ENCODE measurements at regions not wholly inside any gene's neighbourhood (a gene's known extent, or its start where the extent isn't known, plus 50 kb on each side); places are given as distances from the start of the nearest gene placed in this dataset.

- H3K4me3 ChIP-seq: no peak overlapping the region
- H3K4me1 ChIP-seq (replicated peaks in 1 of 2): no peaks in the 10 kb centered on the region
- H3K36me3 ChIP-seq (replicated peaks in 1 of 2): no peaks in the 10 kb centered on the region
- no peak overlapping the region for H3K27ac ChIP-seq
- no peaks in the 10 kb centered on the region for H3K9me3 ChIP-seq (replicated peaks in 1 of 3)
- intact Hi-C loops (cut with DNase I): no loop called here
- H3K27me3 ChIP-seq: no peaks in the 10 kb centered on the region
- 54 to 73% (median 63%) methylated on average over 3 of the region's 3 CpGs for WGBS, 4 donors
- no peak for DNase-seq
- TF ChIP-seq POLR2A (IDR thresholded peaks at IDR 0.05) (no peak), CTCF (IDR thresholded peaks at IDR 0.05) (no peak)
Observed at GRCh38 chr2:7272210-7272609, 355.0 kb downstream of the RNF144A start.

GRCh38 chr2:7278984-7279383 is 361.8 kb downstream of the RNF144A start:
- intact Hi-C loops (cut with DNase I): no loop called here
- DNase-seq: no peak
- no peaks in the 10 kb centered on the region for H3K36me3 ChIP-seq (replicated peaks in 1 of 2)
- TF ChIP-seq CTCF (IDR thresholded peaks at IDR 0.05): no peak
- H3K27me3 ChIP-seq: no peaks in the 10 kb centered on the region
- H3K9me3 ChIP-seq (replicated peaks in 1 of 3): no peaks in the 10 kb centered on the region
- H3K27ac ChIP-seq: no peak overlapping the region
- no peak overlapping the region for H3K4me3 ChIP-seq
- no peaks in the 10 kb centered on the region for H3K4me1 ChIP-seq (replicated peaks in 1 of 2)

GRCh38 chr2:7279421-7279949 is 362.3 kb downstream of the RNF144A start:
- Histone ChIP-seq H3K9me3 (replicated peaks in 1 of 3) (no peaks in the 10 kb centered on the region), H3K27me3 (no peaks in the 10 kb centered on the region), H3K4me3 (no peak overlapping the region), H3K27ac (no peak overlapping the region), H3K36me3 (replicated peaks in 1 of 2) (no peaks in the 10 kb centered on the region), H3K4me1 (replicated peaks in 1 of 2) (no peaks in the 10 kb centered on the region)
- WGBS, 4 donors: 78 to 88% (median 86%) methylated on average over 7 of the region's 7 CpGs
- DNase-seq: no peak
- TF ChIP-seq POLR2A (IDR thresholded peaks at IDR 0.05) (no peak), CTCF (IDR thresholded peaks at IDR 0.05) (no peak)
- intact Hi-C loops (cut with DNase I): no loop called here

- intact Hi-C loops (cut with DNase I): no loop called here
- no peak overlapping the region for H3K4me3 ChIP-seq
- no peaks in the 10 kb centered on the region for H3K27me3 ChIP-seq
- WGBS, 4 donors: 74 to 90% (median 85%) methylated on average over 3 of the region's 3 CpGs
- H3K9me3 ChIP-seq (replicated peaks in 1 of 3): no peaks in the 10 kb centered on the region
- no peaks in the 10 kb centered on the region for H3K4me1 ChIP-seq (replicated peaks in 1 of 2)
- no peak for DNase-seq
- no peaks in the 10 kb centered on the region for H3K36me3 ChIP-seq (replicated peaks in 1 of 2)
- TF ChIP-seq CTCF (IDR thresholded peaks at IDR 0.05) (no peak), POLR2A (IDR thresholded peaks at IDR 0.05) (no peak)
- H3K27ac ChIP-seq: no peak overlapping the region
Observed at GRCh38 chr2:7280790-7281189, 363.6 kb downstream of the RNF144A start.

Data from adrenal gland (tissue), 9 donors.